Loucy (cell line): ENCODE measurements at regions not wholly inside any gene's neighbourhood (a gene's known extent, or its start where the extent isn't known, plus 50 kb on each side); places are given as distances from the start of the nearest gene placed in this dataset.

Experiments
- H2AFZ ChIP-seq: fragments of 200-600 bp; sonication (generic); 2 replicates; pipeline ENCODE4 v1.6.0; 2016; ENCODE audit warnings: antibody characterized with exemption, mild to moderate bottlenecking, low read length, moderate library complexity
- H3F3A ChIP-seq: fragments of 200-600 bp; 2 replicates; pipeline ENCODE4 v1.6.0; 2016; ENCODE audit warnings: antibody characterized with exemption, low read depth, mild to moderate bottlenecking
- H3K27me3 ChIP-seq: fragments of 200-600 bp; sonication (generic); 2 replicates; pipeline ENCODE4 v1.6.1; 2014; ENCODE audit warnings: low read length, mild to moderate bottlenecking; ENCODE audit not compliant: insufficient read depth, poor library complexity, severe bottlenecking
- H3K36me3 ChIP-seq: fragments of 200-600 bp; sonication (generic); 2 replicates; pipeline ENCODE4 v1.6.1; 2016; ENCODE audit warnings: low read length; ENCODE audit not compliant: insufficient read depth
- H3K4me1 ChIP-seq: fragments of 200-600 bp; sonication (generic); 2 replicates; pipeline ENCODE4 v1.5.1; 2014; ENCODE audit warnings: low read length, mild to moderate bottlenecking; ENCODE audit not compliant: insufficient read depth, poor library complexity, severe bottlenecking
- H3K4me2 ChIP-seq: fragments of 200-600 bp; sonication (generic); 2 replicates; pipeline ENCODE4 v1.6.0; 2014; ENCODE audit warnings: antibody characterized with exemption, low read length, low read depth, mild to moderate bottlenecking; ENCODE audit not compliant: poor library complexity, severe bottlenecking
- H3K4me3 ChIP-seq: fragments of 200-600 bp; sonication (generic); 2 replicates; pipeline ENCODE4 v1.5.1; 2014; ENCODE audit warnings: low read length, mild to moderate bottlenecking, mixed read lengths; ENCODE audit not compliant: poor library complexity, severe bottlenecking
- H3K79me2 ChIP-seq: fragments of 200-600 bp; sonication (generic); 2 replicates; pipeline ENCODE4 v1.6.1; 2014; ENCODE audit warnings: low read length; ENCODE audit not compliant: insufficient read depth
- H3K9ac ChIP-seq: fragments of 200-600 bp; sonication (generic); 2 replicates; pipeline ENCODE4 v1.6.0; 2014; ENCODE audit warnings: mild to moderate bottlenecking, low read depth, low read length, moderate library complexity; ENCODE audit not compliant: poor library complexity, severe bottlenecking
- H3K9me2 ChIP-seq: fragments of 200-600 bp; sonication (generic); replicated peaks from 2 replicates; pipeline ENCODE4 v1.6.1; 2016; ENCODE audit warnings: low read depth, low read length, mixed read lengths
- H3K9me3 ChIP-seq: fragments of 200-600 bp; sonication (generic); 2 replicates; pipeline ENCODE4 v1.6.1; 2014; ENCODE audit warnings: mild to moderate bottlenecking, antibody characterized with exemption, low read length, low read depth; ENCODE audit not compliant: insufficient read depth
- H4K20me1 ChIP-seq: fragments of 200-600 bp; sonication (generic); 2 replicates; pipeline ENCODE4 v1.6.0; 2014; ENCODE audit warnings: antibody characterized with exemption, low read length, mild to moderate bottlenecking; ENCODE audit not compliant: insufficient read depth, poor library complexity, severe bottlenecking
- EZH2phosphoT487 ChIP-seq: fragments of 200-600 bp; IDR thresholded peaks from 2 replicates; pipeline ENCODE4 v1.6.1; 2018; ENCODE audit warnings: antibody characterized with exemption, mild to moderate bottlenecking, moderate library complexity, borderline replicate concordance
- TF ChIP-seq, protein P1 (sequence below): fragments of 200-600 bp; sonication (generic); conservative IDR thresholded peaks from 2 replicates; pipeline ENCODE4 v1.5.1; 2014; ENCODE audit warnings: mild to moderate bottlenecking, antibody characterized with exemption, low read length

DNA sequence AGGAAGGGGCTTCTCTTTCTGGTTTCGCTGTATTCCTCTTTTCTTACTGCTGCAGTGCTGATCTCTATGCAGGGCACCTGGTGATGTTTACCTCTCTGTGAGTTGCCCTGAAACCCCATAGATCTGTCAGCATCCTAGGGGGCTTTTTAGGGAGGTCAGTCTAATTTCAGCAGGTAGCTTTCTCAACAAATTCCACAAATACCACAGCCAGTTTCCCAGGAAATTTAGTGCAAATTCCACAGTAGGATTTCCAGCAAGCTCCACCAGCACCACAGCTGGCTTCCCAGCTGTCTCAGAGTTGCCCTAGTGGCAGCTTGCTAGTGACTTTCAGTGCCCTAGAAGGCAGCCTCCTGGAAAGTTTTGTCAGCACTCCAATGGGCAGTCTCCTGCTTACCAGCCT, 379.1 kb upstream of the SMC2 start:
- H4K20me1 ChIP-seq = no peaks in the 10 kb centered on the region
- H3K27me3 ChIP-seq = no peaks in the 10 kb centered on the region
- TF ChIP-seq, protein P1, sequence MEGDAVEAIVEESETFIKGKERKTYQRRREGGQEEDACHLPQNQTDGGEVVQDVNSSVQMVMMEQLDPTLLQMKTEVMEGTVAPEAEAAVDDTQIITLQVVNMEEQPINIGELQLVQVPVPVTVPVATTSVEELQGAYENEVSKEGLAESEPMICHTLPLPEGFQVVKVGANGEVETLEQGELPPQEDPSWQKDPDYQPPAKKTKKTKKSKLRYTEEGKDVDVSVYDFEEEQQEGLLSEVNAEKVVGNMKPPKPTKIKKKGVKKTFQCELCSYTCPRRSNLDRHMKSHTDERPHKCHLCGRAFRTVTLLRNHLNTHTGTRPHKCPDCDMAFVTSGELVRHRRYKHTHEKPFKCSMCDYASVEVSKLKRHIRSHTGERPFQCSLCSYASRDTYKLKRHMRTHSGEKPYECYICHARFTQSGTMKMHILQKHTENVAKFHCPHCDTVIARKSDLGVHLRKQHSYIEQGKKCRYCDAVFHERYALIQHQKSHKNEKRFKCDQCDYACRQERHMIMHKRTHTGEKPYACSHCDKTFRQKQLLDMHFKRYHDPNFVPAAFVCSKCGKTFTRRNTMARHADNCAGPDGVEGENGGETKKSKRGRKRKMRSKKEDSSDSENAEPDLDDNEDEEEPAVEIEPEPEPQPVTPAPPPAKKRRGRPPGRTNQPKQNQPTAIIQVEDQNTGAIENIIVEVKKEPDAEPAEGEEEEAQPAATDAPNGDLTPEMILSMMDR = no peak
- TF ChIP-seq EZH2phosphoT487 = no peak
- H3K9me2 ChIP-seq = no peaks in the 10 kb centered on the region
- no peaks in the 10 kb centered on the region for H3K9me3 ChIP-seq
- no peaks in the 10 kb centered on the region for H3K36me3 ChIP-seq
- no peak overlapping the region for H3K4me2 ChIP-seq
- no peaks in the 10 kb centered on the region for H3K4me1 ChIP-seq
- H3K4me3 ChIP-seq = no peak overlapping the region
- H3K9ac ChIP-seq = no peak overlapping the region
- no peak overlapping the region for H2AFZ ChIP-seq
- no peaks in the 10 kb centered on the region for H3K79me2 ChIP-seq
- no peaks in the 10 kb centered on the region for H3F3A ChIP-seq

DNA sequence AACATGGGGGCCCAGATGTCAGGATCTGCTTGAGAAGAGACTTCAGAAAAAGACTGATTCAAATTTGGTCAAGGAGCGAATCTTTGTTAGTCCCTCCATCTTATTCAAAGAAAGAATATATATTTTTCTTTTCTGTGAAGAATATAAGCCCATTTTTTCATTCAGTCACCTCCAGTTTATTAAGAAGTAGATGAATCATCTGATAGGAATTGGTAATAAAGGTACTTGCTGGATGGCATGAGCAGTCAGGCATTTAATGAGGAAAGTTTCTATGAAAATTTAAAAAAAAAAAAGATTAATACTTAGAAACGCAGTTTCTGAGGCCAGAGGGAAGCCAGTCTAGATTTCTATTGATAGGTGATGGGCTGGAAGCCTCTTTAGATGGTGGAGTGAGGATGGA, 373.1 kb upstream of the SMC2 start:
- no peaks in the 10 kb centered on the region for H3K9me2 ChIP-seq
- no peaks in the 10 kb centered on the region for H3K9me3 ChIP-seq
- H3K4me1 ChIP-seq = no peaks in the 10 kb centered on the region
- TF ChIP-seq, protein P1 = no peak
- H3F3A ChIP-seq = no peaks in the 10 kb centered on the region
- no peaks in the 10 kb centered on the region for H3K27me3 ChIP-seq
- no peaks in the 10 kb centered on the region for H4K20me1 ChIP-seq
- H3K79me2 ChIP-seq = no peaks in the 10 kb centered on the region
- H3K4me2 ChIP-seq = no peak overlapping the region
- H3K36me3 ChIP-seq = no peaks in the 10 kb centered on the region
- H2AFZ ChIP-seq = no peak overlapping the region
- no peak overlapping the region for H3K4me3 ChIP-seq
- no peak overlapping the region for H3K9ac ChIP-seq

DNA sequence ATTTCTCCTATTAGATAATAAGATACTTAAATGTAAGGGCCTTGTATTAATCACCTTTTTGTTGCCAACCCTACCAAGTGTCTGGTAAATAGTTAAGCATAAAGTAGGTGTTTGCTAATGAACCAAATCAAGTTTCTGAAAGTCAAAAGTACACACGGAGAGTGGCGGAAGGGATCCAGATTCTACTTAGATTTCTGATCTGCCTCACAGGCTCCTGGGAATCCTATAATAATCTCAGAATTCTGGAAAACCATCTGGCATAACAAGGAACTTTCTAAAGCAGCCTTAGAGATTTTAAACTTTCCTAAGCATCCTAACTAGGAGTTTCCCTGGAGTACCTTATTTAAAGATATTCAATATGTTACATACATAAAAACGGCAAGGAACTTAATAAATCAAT, 363.2 kb upstream of the SMC2 start:
- H3K9me2 ChIP-seq = no peaks in the 10 kb centered on the region
- TF ChIP-seq EZH2phosphoT487 = no peak
- TF ChIP-seq, protein P1 = no peak
- H3F3A ChIP-seq = no peaks in the 10 kb centered on the region
- H3K9ac ChIP-seq = no peak overlapping the region
- H3K4me3 ChIP-seq = no peak overlapping the region
- no peaks in the 10 kb centered on the region for H3K27me3 ChIP-seq
- no peaks in the 10 kb centered on the region for H3K4me1 ChIP-seq
- H3K79me2 ChIP-seq = no peaks in the 10 kb centered on the region
- no peaks in the 10 kb centered on the region for H3K36me3 ChIP-seq
- no peak overlapping the region for H3K4me2 ChIP-seq
- H2AFZ ChIP-seq = no peak overlapping the region
- H3K9me3 ChIP-seq = no peaks in the 10 kb centered on the region
- no peaks in the 10 kb centered on the region for H4K20me1 ChIP-seq
